H1 (cell line): ENCODE measurements at regions not wholly inside any gene's neighbourhood (a gene's known extent, or its start where the extent isn't known, plus 50 kb on each side); places are given as distances from the start of the nearest gene placed in this dataset.

ENCODE experiments used
- CTCF ChIA-PET: fragments of 300-600 bp; sonication (Branson Sonifier 250); formaldehyde crosslinking; loops from one replicate; lab custom pipeline; 2021; ENCODE audit not compliant: partially characterized antibody; lab: Charles Lee
- POLR2A ChIA-PET: fragments of 300-600 bp; sonication (Branson Sonifier 250); formaldehyde crosslinking; loops from one replicate; lab custom pipeline; 2021; ENCODE audit warnings: inconsistent platforms; ENCODE audit not compliant: partially characterized antibody; lab: Charles Lee
- DNase-seq, 2 experiments: peaks; one replicate each; pipeline versions ENCODE4 v3.0.0 to v3.0.0-alpha.2; 2010 to 2022; ENCODE audit warnings: low spot score in 2 of 2, low read depth in 1 of 2, mixed read lengths in 1 of 2
- FAIRE-seq: peaks from 2 replicates; lab custom pipeline; 2011; peaks lifted over from hg19 to GRCh38; lab: Jason Lieb, UNC
- H2AFZ ChIP-seq: 2 replicates; pipeline ENCODE4 v1.8.1; 2012; ENCODE audit warnings: low read length, inconsistent platforms
- H2AK5ac ChIP-seq: 2 replicates; pipeline ENCODE4 v1.6.1; 2013; ENCODE audit warnings: low read depth, low read length
- H2BK120ac ChIP-seq: replicated peaks from 2 replicates; pipeline ENCODE3; 2013; ENCODE audit warnings: low read depth, low read length, inconsistent platforms
- H2BK12ac ChIP-seq: 2 replicates; pipeline ENCODE4 v1.6.1; 2013; ENCODE audit warnings: low read depth, low read length
- H2BK15ac ChIP-seq: 2 replicates; pipeline ENCODE4 v1.6.1; 2013; ENCODE audit warnings: low read length
- H2BK20ac ChIP-seq: 2 replicates; pipeline ENCODE4 v1.6.1; 2013; ENCODE audit warnings: low read length
- H2BK5ac ChIP-seq: 2 replicates; pipeline ENCODE4 v1.6.1; 2013; ENCODE audit warnings: low read depth, low read length
- H3K14ac ChIP-seq: 2 replicates; pipeline ENCODE4 v1.6.1; 2013; ENCODE audit warnings: inconsistent platforms; ENCODE audit not compliant: insufficient read length
- H3K18ac ChIP-seq: 2 replicates; pipeline ENCODE4 v1.6.1; 2013; ENCODE audit warnings: low read length; ENCODE audit errors: extremely low read depth
- H3K23ac ChIP-seq: 2 replicates; pipeline ENCODE4 v1.6.1; 2013; ENCODE audit warnings: inconsistent platforms; ENCODE audit not compliant: insufficient read length
- H3K23me2 ChIP-seq: 2 replicates; pipeline ENCODE4 v1.6.1; 2013; ENCODE audit warnings: low read depth, low read length
- H3K27ac ChIP-seq: 2 replicates; pipeline ENCODE4 v1.6.1; 2011; ENCODE audit warnings: low read depth, low read length, inconsistent platforms
- H3K27me3 ChIP-seq, 4 experiments: replicated peaks in 1 of 4; 1 replicate in 1 of 4; 2 replicates in 3 of 4; pipeline versions ENCODE4 v1.6.1 to v1.8.1; 2011 to 2013; ENCODE audit warnings: low read length in 3 of 4, mild to moderate bottlenecking in 3 of 4, inconsistent platforms in 2 of 4, mixed read lengths in 2 of 4, moderate library complexity in 1 of 4; ENCODE audit not compliant: control insufficient read depth in 3 of 4, insufficient read depth in 3 of 4; ENCODE audit errors: extremely low read depth in 1 of 4
- H3K36me3 ChIP-seq, 4 experiments: 2 replicates each; pipeline versions ENCODE4 v1.6.1 to v1.8.1; 2011 to 2013; ENCODE audit warnings: mild to moderate bottlenecking in 4 of 4, low read length in 3 of 4, moderate library complexity in 2 of 4, control low read depth in 1 of 4, inconsistent platforms in 1 of 4; ENCODE audit not compliant: insufficient read depth in 4 of 4, control insufficient read depth in 2 of 4
- H3K4ac ChIP-seq: replicated peaks from 2 replicates; pipeline ENCODE3; 2013; ENCODE audit warnings: low read length, low read depth, mixed read lengths, inconsistent platforms; ENCODE audit not compliant: insufficient read length
- H3K4me1 ChIP-seq, 4 experiments: replicated peaks in 1 of 4; 1 replicate in 1 of 4; 2 replicates in 3 of 4; pipeline versions ENCODE4 v1.6.1 to v1.8.1; 2011 to 2013; ENCODE audit warnings: low read length in 3 of 4, inconsistent platforms in 2 of 4, mixed read lengths in 1 of 4; ENCODE audit not compliant: insufficient read depth in 4 of 4, control insufficient read depth in 3 of 4
- H3K4me2 ChIP-seq, 2 experiments: 2 replicates each; pipeline versions ENCODE4 v1.6.1 to v1.8.1; 2011 to 2013; ENCODE audit warnings: low read depth in 2 of 2, low read length in 2 of 2, control low read depth in 1 of 2, inconsistent platforms in 1 of 2, mild to moderate bottlenecking in 1 of 2; ENCODE audit not compliant: insufficient read depth in 1 of 2
- H3K4me3 ChIP-seq, 4 experiments: fragments of 200-600, 300-600 bp in 1 of 4; sonication (generic), shearing (Covaris generic), sonication (Bioruptor Twin) in 1 of 4; 2 replicates each; pipeline versions ENCODE4 v1.5.1 to v1.8.1; 2011 to 2016; ENCODE audit warnings: low read length in 4 of 4, low read depth in 3 of 4, control low read depth in 2 of 4, inconsistent platforms in 2 of 4, mild to moderate bottlenecking in 2 of 4, mixed read lengths in 1 of 4, moderate library complexity in 1 of 4; ENCODE audit not compliant: insufficient read depth in 2 of 4; ENCODE audit errors: extremely low read depth in 1 of 4
- H3K56ac ChIP-seq: replicated peaks from 2 replicates; pipeline ENCODE3; 2013; ENCODE audit warnings: low read depth, mild to moderate bottlenecking, mixed read lengths, low read length, inconsistent platforms; ENCODE audit not compliant: insufficient read length
- H3K79me1 ChIP-seq: 2 replicates; pipeline ENCODE4 v1.6.1; 2013; ENCODE audit warnings: low read depth, low read length, control low read depth
- H3K79me2 ChIP-seq, 2 experiments: 2 replicates each; pipeline versions ENCODE4 v1.6.1 to v1.8.1; 2012 to 2013; ENCODE audit warnings: low read length in 2 of 2, mild to moderate bottlenecking in 2 of 2, inconsistent platforms in 1 of 2; ENCODE audit not compliant: insufficient read depth in 2 of 2, control insufficient read depth in 1 of 2
- H3K9ac ChIP-seq, 4 experiments: replicated peaks in 1 of 4; 1 replicate in 1 of 4; 2 replicates in 3 of 4; pipeline versions ENCODE4 v1.6.1 to v1.8.1; 2011 to 2013; ENCODE audit warnings: low read depth in 3 of 4, low read length in 3 of 4, control low read depth in 2 of 4, mild to moderate bottlenecking in 2 of 4, moderate library complexity in 2 of 4, inconsistent platforms in 1 of 4; ENCODE audit errors: extremely low read depth in 1 of 4
- H3K9me3 ChIP-seq, 2 experiments: 2 replicates each; pipeline versions ENCODE4 v1.6.1 to v1.8.1; 2012 to 2013; ENCODE audit warnings: mild to moderate bottlenecking in 2 of 2, moderate library complexity in 2 of 2, control low read depth in 1 of 2, inconsistent platforms in 1 of 2, low read depth in 1 of 2, low read length in 1 of 2, mixed read lengths in 1 of 2; ENCODE audit not compliant: insufficient read depth in 2 of 2
- H4K20me1 ChIP-seq, 2 experiments: replicated peaks in 1 of 2; 2 replicates each; pipeline versions ENCODE3 to v1.8.1; 2011 to 2013; ENCODE audit warnings: inconsistent platforms in 2 of 2, low read length in 2 of 2, mild to moderate bottlenecking in 1 of 2; ENCODE audit not compliant: insufficient read depth in 2 of 2, control insufficient read depth in 1 of 2
- H4K5ac ChIP-seq: 2 replicates; pipeline ENCODE4 v1.6.1; 2013; ENCODE audit warnings: low read length, low read depth, mixed read lengths, inconsistent platforms; ENCODE audit not compliant: insufficient read length
- H4K8ac ChIP-seq: 2 replicates; pipeline ENCODE4 v1.8.0; 2013; ENCODE audit warnings: mild to moderate bottlenecking, moderate library complexity, low read length, inconsistent platforms; ENCODE audit not compliant: insufficient read depth; ENCODE audit errors: extremely low read depth
- H4K91ac ChIP-seq: replicated peaks from 2 replicates; pipeline ENCODE3; 2013; ENCODE audit warnings: low read length, mixed read lengths, inconsistent platforms; ENCODE audit not compliant: insufficient read length
- CHD2 ChIP-seq: IDR thresholded peaks from 2 replicates; pipeline ENCODE4 v1.6.1; 2012; ENCODE audit warnings: low read length, improper control_type of control experiment
- CTCF ChIP-seq, 3 experiments: IDR thresholded peaks; 1 replicate in 2 of 3; 2 replicates in 1 of 3; pipeline versions ENCODE4 v1.5.1 to v1.6.1; 2011; ENCODE audit warnings: low read length in 3 of 3, mild to moderate bottlenecking in 3 of 3, inconsistent platforms in 2 of 3, low read depth in 1 of 3, moderate library complexity in 1 of 3; ENCODE audit not compliant: insufficient read depth in 1 of 3; ENCODE audit errors: control extremely low read depth in 1 of 3
- EP300 ChIP-seq, 2 experiments: IDR thresholded peaks; 1 replicate in 1 of 2; 2 replicates in 1 of 2; pipeline ENCODE4 v1.6.1; 2011 to 2012; ENCODE audit warnings: low read depth in 2 of 2, low read length in 2 of 2, mild to moderate bottlenecking in 2 of 2, borderline replicate concordance in 1 of 2, inconsistent platforms in 1 of 2, moderate library complexity in 1 of 2
- GABPA ChIP-seq: IDR thresholded peaks from 2 replicates; pipeline ENCODE4 v1.6.1; 2011; ENCODE audit warnings: mild to moderate bottlenecking, low read length, moderate library complexity, borderline replicate concordance; ENCODE audit not compliant: insufficient read depth
- GTF2F1 ChIP-seq: IDR thresholded peaks from 2 replicates; pipeline ENCODE4 v1.6.1; 2012; ENCODE audit warnings: low read depth, low read length, improper control_type of control experiment, borderline replicate concordance
- JUN ChIP-seq: IDR thresholded peaks from 2 replicates; pipeline ENCODE4 v1.6.1; 2011; ENCODE audit warnings: low read depth, mild to moderate bottlenecking, improper control_type of control experiment, low read length
- PHF8 ChIP-seq: fragments of 200-600 bp; sonication (generic); conservative IDR thresholded peaks from 2 replicates; pipeline ENCODE4 v1.7.1; 2012; ENCODE audit warnings: low read depth, mild to moderate bottlenecking, inconsistent platforms, low read length, moderate library complexity
- SP4 ChIP-seq: IDR thresholded peaks from 2 replicates; pipeline ENCODE4 v1.6.1; 2012; ENCODE audit warnings: low read length, inconsistent platforms
- SUZ12 ChIP-seq: fragments of 200-600 bp; sonication (generic); IDR thresholded peaks from 2 replicates; pipeline ENCODE4 v1.6.1; 2012; ENCODE audit warnings: mild to moderate bottlenecking, inconsistent platforms, low read length, moderate library complexity, mixed read lengths
- TCF12 ChIP-seq: IDR thresholded peaks from 2 replicates; pipeline ENCODE4 v1.6.1; 2011; ENCODE audit warnings: low read depth, mild to moderate bottlenecking, low read length
- YY1 ChIP-seq: IDR thresholded peaks from 2 replicates; pipeline ENCODE4 v1.6.1; 2011; ENCODE audit warnings: low read depth, mild to moderate bottlenecking, low read length
- WGBS, 2 experiments: shearing (Covaris generic) in 1 of 2; methylation state at CpG; one replicate each; pipeline versions ENCODE4 v1.1.6 to v1.1.7; 2013 to 2015; ENCODE audit warnings: low lambda C conversion rate in 2 of 2, mixed read lengths in 2 of 2, inconsistent platforms in 1 of 2, low coverage in 1 of 2, missing lambda C conversion rate in 1 of 2; ENCODE audit not compliant: insufficient replicate concordance in 2 of 2, insufficient coverage in 1 of 2, insufficient read length in 1 of 2; ENCODE audit errors: extremely low coverage in 1 of 2, missing lambda C conversion rate in 1 of 2; 5-methylcytosine and 5-hydroxymethylcytosine counted together
- TF ChIP-seq, protein P1 (sequence below): IDR thresholded peaks from 2 replicates; pipeline ENCODE4 v1.6.1; 2012; ENCODE audit warnings: inconsistent platforms

GRCh38 chr11:105468154-105468553 is 141.7 kb upstream of the GRIA4 start:
- Histone ChIP-seq H3K9me3 (no peaks in the 10 kb centered on the region), H2AFZ (no peak overlapping the region), H3K27me3 (no peaks in the 10 kb centered on the region), H4K5ac (no peak overlapping the region), H4K8ac (no peak overlapping the region), H4K91ac (no peak overlapping the region), H2BK12ac (no peak overlapping the region), H2AK5ac (no peak overlapping the region), H3K79me1 (no peaks in the 10 kb centered on the region), H3K56ac (no peak overlapping the region), H3K23ac (no peak overlapping the region), H3K4me1 (no peaks in the 10 kb centered on the region), H2BK15ac (no peak overlapping the region), H3K4ac (no peak overlapping the region), H3K4me2 (no peak overlapping the region), H2BK20ac (no peak overlapping the region), H3K9ac (no peak overlapping the region), H3K18ac (no peak overlapping the region), H3K36me3 (no peaks in the 10 kb centered on the region), H3K79me2 (no peaks in the 10 kb centered on the region), H3K14ac (no peak overlapping the region), H3K23me2 (no peaks in the 10 kb centered on the region; the same call in 1 of the 2 replicates), H4K20me1 (no peaks in the 10 kb centered on the region), H3K4me3 (no peak overlapping the region), H2BK5ac (no peak overlapping the region), H3K27ac (no peak overlapping the region), H2BK120ac (no peak overlapping the region)
- no peak for DNase-seq
- 62% methylated on average over 3 of the region's 3 CpGs; no CpG with 5 or more reads in 1 of the 2 experiments for WGBS, 2 experiments
- no peak for TF ChIP-seq EP300 (IDR thresholded peaks at IDR 0.05; ENCODE audit: borderline replicate concordance in 1 of 2, low read depth in 2 of 2, low read length in 2 of 2)
- no peak for TF ChIP-seq PHF8
- TF ChIP-seq JUN = no peak
- no peak for TF ChIP-seq SP4
- no peak for TF ChIP-seq YY1
- TF ChIP-seq CTCF (IDR thresholded peaks at IDR 0.05; ENCODE audit: control extremely low read depth in 1 of 3, insufficient read depth in 1 of 3, low read depth in 1 of 3, low read length in 3 of 3) = no peak
- TF ChIP-seq TCF12 = no peak
- no peak for TF ChIP-seq SUZ12
- TF ChIP-seq GTF2F1 = no peak
- TF ChIP-seq GABPA = no peak
- TF ChIP-seq, protein P1, sequence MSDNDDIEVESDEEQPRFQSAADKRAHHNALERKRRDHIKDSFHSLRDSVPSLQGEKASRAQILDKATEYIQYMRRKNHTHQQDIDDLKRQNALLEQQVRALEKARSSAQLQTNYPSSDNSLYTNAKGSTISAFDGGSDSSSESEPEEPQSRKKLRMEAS = no peak
- no peak for TF ChIP-seq CHD2
- no peak for FAIRE-seq
- ChIA-PET POLR2A (no interaction called here), CTCF (interaction anchor here (0.9 kb wide), 1 partner anchor 11 kb away, joined by 3 read pairs; no protein-coding TSS in a partner anchor)
